ENCODE measurements at regions not wholly inside any gene's neighbourhood (a gene's known extent, or its start where the extent isn't known, plus 50 kb on each side); places are given as distances from the start of the nearest gene placed in this dataset.

DNA sequence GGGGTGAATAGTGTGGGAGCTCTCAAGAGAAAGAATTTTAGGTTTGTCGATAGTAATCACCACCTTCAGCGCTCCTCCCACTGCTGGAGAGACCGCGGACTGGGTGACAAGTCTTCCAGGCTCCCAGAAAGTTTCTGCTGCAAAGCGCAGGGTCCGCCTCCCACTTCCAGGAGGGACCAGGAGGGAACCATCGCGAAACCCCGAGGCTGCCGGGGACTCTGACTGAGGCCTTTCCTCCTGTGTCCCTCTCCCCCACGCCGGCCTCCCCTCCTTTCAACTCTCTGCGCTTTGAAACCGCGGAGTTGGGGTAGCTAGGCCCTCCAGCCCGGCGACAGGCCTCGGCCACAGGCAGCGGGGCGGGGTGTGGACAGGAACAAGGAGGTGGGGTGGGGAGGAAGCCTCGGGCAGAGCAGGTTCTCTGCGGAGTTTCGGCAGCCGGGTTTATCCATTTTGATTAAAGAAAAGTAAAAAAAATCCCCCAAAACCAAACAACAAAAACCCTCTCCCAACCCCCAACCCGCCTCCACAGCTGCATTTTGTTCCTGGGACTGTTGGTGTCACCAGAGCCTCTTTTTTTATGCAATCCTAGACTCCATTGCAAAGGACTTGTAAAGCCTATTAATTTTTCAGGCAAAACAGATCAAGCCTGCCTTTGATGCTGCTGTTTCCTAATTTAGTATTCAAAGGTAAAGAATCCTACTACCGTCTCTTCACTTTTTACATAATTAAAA is 157.2 kb downstream of the TM9SF2 start:
- H3K27ac ChIP-seq (ENCODE audit: low read depth, low read length): no peak overlapping the region
- peak overlapping the region; percentile 9; the same call in 1 of the 2 replicates for H3K4me2 ChIP-seq (ENCODE audit: low read length)
- no peaks in the 10 kb centered on the region for H3K9me2 ChIP-seq (replicated peaks; ENCODE audit: control insufficient read depth, low read length)
- no peaks in the 10 kb centered on the region for H3K36me3 ChIP-seq (ENCODE audit: control insufficient read depth, low read length)
- no peaks in the 10 kb centered on the region for H3K79me2 ChIP-seq (ENCODE audit: control insufficient read depth, low read length)
- peaks cover 56% of the 10 kb centered on the region for H3K27me3 ChIP-seq (ENCODE audit: control insufficient read depth, low read length)
- no peaks in the 10 kb centered on the region for H3F3A ChIP-seq (ENCODE audit: control insufficient read depth, insufficient read depth)
- no peak for TF ChIP-seq CTCF (IDR thresholded peaks at IDR 0.05; ENCODE audit: low read depth, low read length, poor library complexity, severe bottlenecking)
- TF ChIP-seq EZH2phosphoT487 (IDR thresholded peaks at IDR 0.05; ENCODE audit: borderline replicate concordance, low read length): peak; percentile 81; the same call in 1 of the 2 replicates
- H3K9me3 ChIP-seq (ENCODE audit: control insufficient read depth, insufficient read depth, low read length): no peaks in the 10 kb centered on the region
- H3K4me1 ChIP-seq (ENCODE audit: control insufficient read depth, low read length): 0 out of 2 replicates have a peak, but pooled peaks cover 6% of the 10 kb centered on the region
- 0 out of 2 replicates have a peak, but pooled peaks cover 4% of the 10 kb centered on the region for H4K20me1 ChIP-seq (ENCODE audit: control insufficient read depth, insufficient read depth, low read depth, low read length)
- H3K4me3 ChIP-seq (ENCODE audit: low read length): no peak overlapping the region

GRCh38 chr13:99657848-99658260 is 156.6 kb downstream of the TM9SF2 start:
- no peak overlapping the region for H3K27ac ChIP-seq (ENCODE audit: low read depth, low read length)
- H3K4me3 ChIP-seq (ENCODE audit: low read length): no peak overlapping the region

DNA sequence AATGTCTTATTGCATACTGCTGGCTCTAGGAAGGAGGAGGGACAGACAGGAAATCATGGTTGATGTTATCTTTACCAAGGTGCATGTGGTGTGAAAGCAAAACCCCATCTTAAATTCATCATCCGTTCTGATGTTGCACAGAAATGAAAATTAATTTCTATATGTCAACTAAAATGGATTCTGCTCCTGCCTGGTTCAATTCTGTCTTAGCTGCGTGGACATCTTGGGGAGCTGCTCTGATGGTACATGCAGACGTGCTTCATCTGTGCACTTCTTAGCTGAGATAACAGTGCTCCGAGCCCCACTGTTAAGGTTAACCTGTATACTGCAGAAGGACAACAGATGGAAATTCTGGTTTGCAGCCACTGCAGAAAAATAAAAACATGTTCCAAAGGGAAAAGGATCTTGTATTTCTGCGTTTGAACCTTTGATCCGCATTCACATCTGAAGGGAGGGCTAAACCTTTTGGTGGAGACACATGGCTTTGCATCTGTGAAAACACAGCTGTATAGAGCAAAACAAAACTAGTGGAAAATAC is 155.6 kb downstream of the TM9SF2 start:
- no peak for TF ChIP-seq CTCF (IDR thresholded peaks at IDR 0.05; ENCODE audit: low read depth, low read length, poor library complexity, severe bottlenecking)
- no peak for TF ChIP-seq EZH2phosphoT487 (IDR thresholded peaks at IDR 0.05; ENCODE audit: borderline replicate concordance, low read length)

More at GRCh38 chr13:99657848-99658260, 156.6 kb downstream of the TM9SF2 start:
- no peaks in the 10 kb centered on the region for H3K9me2 ChIP-seq (replicated peaks; ENCODE audit: control insufficient read depth, low read length)
- H3F3A ChIP-seq (ENCODE audit: control insufficient read depth, insufficient read depth): no peaks in the 10 kb centered on the region
- H3K36me3 ChIP-seq (ENCODE audit: control insufficient read depth, low read length): no peaks in the 10 kb centered on the region
- TF ChIP-seq EZH2phosphoT487 (IDR thresholded peaks at IDR 0.05; ENCODE audit: borderline replicate concordance, low read length) (no peak), CTCF (IDR thresholded peaks at IDR 0.05; ENCODE audit: low read depth, low read length, poor library complexity, severe bottlenecking) (no peak)
- H4K20me1 ChIP-seq (ENCODE audit: control insufficient read depth, insufficient read depth, low read depth, low read length): 0 out of 2 replicates have a peak, but pooled peaks cover 2% of the 10 kb centered on the region
- no peaks in the 10 kb centered on the region for H3K79me2 ChIP-seq (ENCODE audit: control insufficient read depth, low read length)
- H3K27me3 ChIP-seq (ENCODE audit: control insufficient read depth, low read length): peaks cover 50% of the 10 kb centered on the region
- no peaks in the 10 kb centered on the region for H3K9me3 ChIP-seq (ENCODE audit: control insufficient read depth, insufficient read depth, low read length)
- 0 out of 2 replicates have a peak, but pooled peaks cover 6% of the 10 kb centered on the region for H3K4me1 ChIP-seq (ENCODE audit: control insufficient read depth, low read length)
- peak overlapping the region; percentile 9; the same call in 1 of the 2 replicates for H3K4me2 ChIP-seq (ENCODE audit: low read length)

More for the DNA sequence above, 155.6 kb downstream of the TM9SF2 start:
- Histone ChIP-seq H3K9me2 (replicated peaks; ENCODE audit: control insufficient read depth, low read length) (no peaks in the 10 kb centered on the region), H3K27ac (ENCODE audit: low read depth, low read length) (no peak overlapping the region), H3K4me3 (ENCODE audit: low read length) (no peak overlapping the region), H3K36me3 (ENCODE audit: control insufficient read depth, low read length) (no peaks in the 10 kb centered on the region), H3K4me1 (ENCODE audit: control insufficient read depth, low read length) (0 out of 2 replicates have a peak, but pooled peaks cover 6% of the 10 kb centered on the region), H3F3A (ENCODE audit: control insufficient read depth, insufficient read depth) (no peaks in the 10 kb centered on the region), H3K9me3 (ENCODE audit: control insufficient read depth, insufficient read depth, low read length) (no peaks in the 10 kb centered on the region), H4K20me1 (ENCODE audit: control insufficient read depth, insufficient read depth, low read depth, low read length) (no peaks in the 10 kb centered on the region), H3K4me2 (ENCODE audit: low read length) (no peak overlapping the region), H3K27me3 (ENCODE audit: control insufficient read depth, low read length) (peaks cover 48% of the 10 kb centered on the region), H3K79me2 (ENCODE audit: control insufficient read depth, low read length) (no peaks in the 10 kb centered on the region)
